Osteocyte (in vitro differentiated cells): ENCODE measurements at regions not wholly inside any gene's neighbourhood (a gene's known extent, or its start where the extent isn't known, plus 50 kb on each side); places are given as distances from the start of the nearest gene placed in this dataset.

Experiments
- DNase-seq: peaks from one replicate; pipeline ENCODE4 v3.0.0; 2021; ENCODE audit warnings: mixed read lengths; ENCODE audit not compliant: unreplicated experiment; ENCODE audit errors: extremely low spot score
- H3K27ac Mint-ChIP-seq: one replicate; pipeline ENCODE4 v1.8.0; 2021; ENCODE audit warnings: mild to moderate bottlenecking, mixed read lengths; ENCODE audit not compliant: unreplicated experiment
- H3K27me3 Mint-ChIP-seq: one replicate; pipeline ENCODE4 v1.8.0; 2021; ENCODE audit warnings: mixed read lengths; ENCODE audit not compliant: unreplicated experiment
- H3K36me3 Mint-ChIP-seq: one replicate; pipeline ENCODE4 v1.8.0; 2021; ENCODE audit warnings: mixed read lengths; ENCODE audit not compliant: unreplicated experiment
- H3K4me1 Mint-ChIP-seq: one replicate; pipeline ENCODE4 v1.8.0; 2021; ENCODE audit warnings: mixed read lengths; ENCODE audit not compliant: unreplicated experiment
- H3K4me3 Mint-ChIP-seq: one replicate; pipeline ENCODE4 v1.8.0; 2021; ENCODE audit warnings: mild to moderate bottlenecking, moderate library complexity, mixed read lengths; ENCODE audit not compliant: unreplicated experiment
- H3K9me3 Mint-ChIP-seq: one replicate; pipeline ENCODE4 v1.8.0; 2021; ENCODE audit warnings: mixed read lengths; ENCODE audit not compliant: unreplicated experiment
- CTCF ChIP-seq: fragments of 200-600 bp; sonication (generic); IDR thresholded peaks from 2 replicates; pipeline ENCODE4 v1.5.0; 2021; ENCODE audit warnings: antibody characterized with exemption, mild to moderate bottlenecking, moderate library complexity

GRCh38 chr5:40396317-40396716 is 283.4 kb upstream of the PTGER4 start:
- Mint-ChIP-seq H3K27me3 (no peaks in the 10 kb centered on the region), H3K36me3 (no peaks in the 10 kb centered on the region), H3K9me3 (no peaks in the 10 kb centered on the region), H3K4me1 (peaks cover 30% of the 10 kb centered on the region), H3K4me3 (no peak overlapping the region), H3K27ac (no peak overlapping the region)
- no peak for DNase-seq
- TF ChIP-seq CTCF = no peak

GRCh38 chr5:40395251-40395650 is 284.5 kb upstream of the PTGER4 start:
- Mint-ChIP-seq H3K36me3 (no peaks in the 10 kb centered on the region), H3K4me3 (no peak overlapping the region), H3K9me3 (no peaks in the 10 kb centered on the region), H3K27ac (no peak overlapping the region), H3K4me1 (peaks cover 22% of the 10 kb centered on the region), H3K27me3 (no peaks in the 10 kb centered on the region)
- TF ChIP-seq CTCF = no peak
- DNase-seq = no peak

- no peak for DNase-seq
- no peak overlapping the region for H3K27ac Mint-ChIP-seq
- TF ChIP-seq CTCF = no peak
- H3K9me3 Mint-ChIP-seq = no peaks in the 10 kb centered on the region
- no peaks in the 10 kb centered on the region for H3K36me3 Mint-ChIP-seq
- no peaks in the 10 kb centered on the region for H3K27me3 Mint-ChIP-seq
- peaks cover 20% of the 10 kb centered on the region for H3K4me1 Mint-ChIP-seq
- H3K4me3 Mint-ChIP-seq = no peak overlapping the region
Observed at GRCh38 chr5:40394698-40395097, 285.0 kb upstream of the PTGER4 start.

- Mint-ChIP-seq H3K4me1 (peaks cover 11% of the 10 kb centered on the region), H3K27me3 (no peaks in the 10 kb centered on the region), H3K4me3 (no peak overlapping the region), H3K9me3 (no peaks in the 10 kb centered on the region), H3K27ac (no peak overlapping the region), H3K36me3 (no peaks in the 10 kb centered on the region)
- TF ChIP-seq CTCF = no peak
- DNase-seq = no peak
Observed at GRCh38 chr5:40391642-40392041, 288.1 kb upstream of the PTGER4 start.

- H3K4me3 Mint-ChIP-seq = no peak overlapping the region
- no peak for DNase-seq
- H3K27me3 Mint-ChIP-seq = no peaks in the 10 kb centered on the region
- TF ChIP-seq CTCF = no peak
- peaks cover 20% of the 10 kb centered on the region for H3K4me1 Mint-ChIP-seq
- H3K9me3 Mint-ChIP-seq = no peaks in the 10 kb centered on the region
- no peaks in the 10 kb centered on the region for H3K36me3 Mint-ChIP-seq
- H3K27ac Mint-ChIP-seq = no peak overlapping the region
Observed at GRCh38 chr5:40390281-40391149, 289.2 kb upstream of the PTGER4 start.
